HG03565 (cell line): ENCODE measurements at regions not wholly inside any gene's neighbourhood (a gene's known extent, or its start where the extent isn't known, plus 50 kb on each side); places are given as distances from the start of the nearest gene placed in this dataset.

Source experiments
- ATAC-seq: cut with Tn5 transposase; IDR thresholded peaks from one replicate; pipeline ENCODE4 v1.9.1; 2021; ENCODE audit warnings: mild to moderate bottlenecking, moderate library complexity; ENCODE audit not compliant: unreplicated experiment

- ATAC-seq: no peak
Observed at GRCh38 chr13:102993348-102993747, 72.9 kb downstream of the SLC10A2 start.

- ATAC-seq: no peak
Observed at GRCh38 chr13:102984210-102984609, 82.0 kb downstream of the SLC10A2 start.

DNA sequence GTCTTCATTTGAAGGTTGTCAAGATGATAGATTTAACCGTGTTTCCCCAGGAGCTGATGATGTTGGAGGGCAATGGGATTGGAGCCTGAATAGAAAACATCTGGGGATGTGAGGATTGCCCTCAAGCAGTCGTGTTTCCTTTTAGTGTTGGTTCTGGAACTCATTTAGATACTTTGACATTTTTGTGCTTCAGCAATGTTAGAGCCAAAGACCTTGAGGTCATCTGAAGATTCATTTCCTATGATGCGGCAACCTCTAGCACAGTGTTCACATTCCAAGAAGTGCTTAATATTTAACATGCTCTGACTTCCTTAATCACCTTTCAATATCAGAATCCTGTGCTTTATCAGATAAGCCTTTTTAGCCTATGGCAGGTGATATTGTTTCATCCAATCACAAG is 82.7 kb downstream of the SLC10A2 start:
- ATAC-seq: no peak

DNA sequence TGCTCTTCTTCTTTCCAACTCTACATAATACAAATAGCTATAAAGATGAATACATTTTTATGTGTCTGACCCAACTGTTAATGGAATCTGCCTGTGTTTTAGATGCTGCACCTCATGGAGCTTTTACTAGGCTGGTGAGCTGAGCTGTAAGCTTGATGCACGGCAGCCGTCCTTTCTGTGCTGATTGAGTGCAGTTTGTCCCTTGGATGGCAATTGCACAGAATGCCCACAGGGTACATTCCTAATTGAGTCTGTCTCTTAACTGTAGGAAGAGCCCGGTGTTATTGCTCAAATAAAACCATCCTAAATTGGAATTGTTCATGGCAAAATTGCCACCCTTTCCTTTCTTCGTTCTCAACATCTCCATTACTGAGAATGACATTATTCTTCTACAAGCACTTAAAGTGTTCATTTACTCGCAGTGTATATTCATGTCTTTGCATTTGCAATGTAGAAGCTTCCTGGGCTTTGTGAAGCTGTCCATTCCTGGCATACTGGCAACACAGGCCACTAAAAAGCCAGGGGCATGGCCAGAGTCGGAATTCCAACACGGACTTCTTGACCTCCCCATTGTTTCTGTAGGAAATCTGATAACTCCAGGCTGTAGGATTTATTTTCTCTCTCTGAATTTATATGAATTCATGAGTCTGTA is 85.8 kb downstream of the SLC10A2 start:
- no peak for ATAC-seq

- ATAC-seq: no peak
Observed at GRCh38 chr13:102978168-102978567, 88.0 kb downstream of the SLC10A2 start.

DNA sequence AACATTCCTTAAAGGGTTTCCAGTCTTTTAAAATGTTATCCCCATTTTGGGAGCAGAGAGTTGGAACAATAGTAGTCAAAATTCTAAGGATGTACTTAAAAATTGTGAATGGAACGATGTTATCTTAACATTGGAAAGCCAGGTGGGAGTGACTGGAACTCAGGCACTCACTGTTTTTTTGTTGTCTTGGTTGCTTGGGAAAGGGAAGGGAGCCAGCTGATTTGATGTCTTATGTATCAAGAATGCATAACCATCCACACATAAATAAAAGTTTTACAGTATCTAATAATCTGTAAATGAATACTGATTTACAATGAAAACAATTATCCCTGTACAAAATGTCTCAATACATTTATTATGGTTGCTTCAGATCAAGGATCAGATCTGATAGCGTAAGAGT is 88.7 kb downstream of the SLC10A2 start:
- ATAC-seq: no peak

- no peak for ATAC-seq
Observed at GRCh38 chr13:102974317-102975087, 91.7 kb downstream of the SLC10A2 start.

DNA sequence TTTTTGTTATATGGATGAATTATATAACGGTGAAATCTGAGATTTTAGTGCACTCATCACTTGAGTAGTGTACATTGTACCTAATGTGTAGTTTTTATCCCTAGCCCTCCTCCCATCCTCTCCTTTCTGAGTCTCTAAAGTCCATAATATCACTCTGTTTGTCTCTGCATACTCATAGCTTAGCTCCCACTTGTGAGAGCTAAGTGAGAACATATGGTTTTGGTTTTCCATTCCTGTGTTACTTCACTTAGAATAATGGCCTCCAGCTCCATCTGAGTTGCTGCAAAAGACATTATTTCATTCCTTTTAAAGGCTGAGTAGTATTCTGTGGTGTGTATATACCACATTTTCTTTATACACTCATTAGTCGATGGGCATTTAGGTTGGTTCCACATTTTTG is 94.0 kb downstream of the SLC10A2 start:
- no peak for ATAC-seq

GRCh38 chr13:102970542-102970941 is 95.7 kb downstream of the SLC10A2 start:
- ATAC-seq: peak; percentile 94

DNA sequence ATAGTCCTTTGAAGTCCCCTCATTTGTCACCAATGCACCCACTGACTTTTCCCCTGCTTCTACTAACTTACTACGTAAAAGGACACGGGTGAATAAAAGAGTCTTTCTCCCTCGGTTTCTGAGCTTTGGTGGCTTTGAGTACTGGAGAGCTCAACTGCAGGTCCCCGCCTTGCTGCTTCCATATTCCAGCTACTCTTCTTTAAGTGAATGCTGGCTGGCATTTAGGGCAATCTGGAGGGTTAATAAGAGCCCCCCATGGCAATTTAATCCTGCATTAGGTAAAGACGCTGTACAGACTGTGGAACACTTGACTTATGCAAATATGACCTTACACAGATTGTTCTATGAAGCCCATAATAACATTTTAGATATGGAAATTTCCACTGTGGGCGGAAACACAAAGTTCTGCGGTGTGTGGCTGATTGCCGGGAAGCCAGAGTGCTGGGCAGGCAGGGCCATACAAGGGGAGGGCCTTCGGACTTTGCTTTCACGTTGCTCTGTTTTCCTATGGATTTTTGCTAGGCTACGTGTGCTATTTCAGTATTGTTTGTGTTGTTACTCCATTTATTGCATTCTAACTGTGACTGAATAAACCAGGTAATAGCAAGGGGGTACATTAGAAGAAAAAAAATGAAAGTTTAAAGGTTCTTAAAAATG is 97.5 kb downstream of the SLC10A2 start:
- ATAC-seq: peak; percentile 28

DNA sequence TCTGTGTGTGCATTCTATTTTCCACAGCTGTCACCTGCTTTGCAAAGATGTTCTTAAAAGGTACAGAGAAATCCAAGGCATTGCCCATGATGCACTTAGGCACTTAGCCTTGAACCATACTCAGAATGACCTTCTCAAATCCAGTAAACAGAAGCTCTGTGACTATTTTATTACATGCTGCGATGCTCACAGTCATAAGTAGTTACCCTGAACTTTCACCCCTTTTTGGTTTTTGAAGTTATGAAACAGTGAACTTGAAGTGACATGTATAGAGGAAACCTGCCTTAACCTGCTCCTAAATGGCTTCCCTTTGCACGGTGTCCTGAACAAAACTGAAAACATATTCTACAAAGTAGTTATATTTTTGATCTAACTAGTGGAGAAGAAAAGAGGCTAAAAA is 100.4 kb downstream of the SLC10A2 start:
- ATAC-seq: no peak

- peak; percentile 52 for ATAC-seq
Observed at GRCh38 chr13:102962430-102962829, 103.8 kb downstream of the SLC10A2 start.

DNA sequence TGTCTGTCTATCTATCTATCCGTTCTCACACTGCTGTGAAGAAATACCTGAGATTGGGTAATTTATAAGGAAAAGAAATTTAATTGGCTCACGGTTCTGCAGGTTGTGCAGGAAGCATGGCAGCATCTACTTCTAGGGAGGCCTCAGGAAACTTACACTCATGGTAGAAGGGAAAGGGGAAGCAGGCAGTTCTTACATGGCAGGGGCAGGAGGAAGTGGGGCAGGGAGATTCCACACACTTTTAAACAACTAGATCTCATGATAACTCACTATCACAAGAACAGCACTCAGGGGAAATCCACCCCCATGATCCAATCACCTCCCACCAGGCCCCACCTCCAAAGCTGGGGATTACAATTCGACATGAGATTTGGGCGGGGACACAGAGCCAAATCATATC is 105.3 kb downstream of the SLC10A2 start:
- ATAC-seq: no peak

DNA sequence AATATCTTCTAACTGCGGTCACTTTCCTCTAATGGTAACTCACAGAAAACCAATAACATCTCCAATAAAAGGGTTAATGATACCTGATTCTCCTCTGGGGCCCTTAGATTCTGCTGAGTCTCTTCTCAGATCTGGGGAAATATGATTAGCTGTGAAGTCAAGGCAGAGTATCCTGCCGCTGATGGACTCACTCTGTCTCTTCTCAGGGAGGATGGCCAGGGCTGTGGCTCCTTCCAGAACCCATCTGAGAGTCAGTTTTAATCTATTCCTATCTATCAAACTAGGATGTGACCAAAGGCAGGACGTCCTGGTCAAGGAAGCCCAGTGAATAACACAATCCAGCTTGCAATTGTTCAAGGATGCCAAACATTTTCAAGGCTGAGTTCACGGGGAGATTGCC is 109.8 kb downstream of the SLC10A2 start:
- no peak for ATAC-seq

DNA sequence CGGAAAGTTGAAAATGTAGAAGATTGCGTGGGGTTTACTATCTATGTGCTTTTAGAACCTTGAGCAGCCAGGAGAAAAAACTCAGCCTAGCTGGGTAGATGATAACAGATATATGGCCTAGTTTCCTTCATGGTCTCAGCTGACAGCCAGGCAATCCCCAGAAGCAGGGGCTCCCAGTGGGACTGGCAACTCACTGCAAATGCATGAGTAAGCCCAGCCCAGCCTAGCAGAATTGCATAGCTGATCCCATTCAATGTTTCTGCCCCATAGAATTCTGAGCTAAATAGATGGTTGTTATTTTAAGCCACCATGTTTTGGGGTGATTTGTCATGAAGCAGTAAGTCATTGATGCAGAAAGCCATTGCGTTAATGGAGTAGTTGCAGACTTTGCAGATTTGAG is 108.5 kb downstream of the ERCC5 start:
- no peak for ATAC-seq

- ATAC-seq: no peak
Observed at GRCh38 chr13:102951808-102952207, 106.0 kb downstream of the ERCC5 start.

DNA sequence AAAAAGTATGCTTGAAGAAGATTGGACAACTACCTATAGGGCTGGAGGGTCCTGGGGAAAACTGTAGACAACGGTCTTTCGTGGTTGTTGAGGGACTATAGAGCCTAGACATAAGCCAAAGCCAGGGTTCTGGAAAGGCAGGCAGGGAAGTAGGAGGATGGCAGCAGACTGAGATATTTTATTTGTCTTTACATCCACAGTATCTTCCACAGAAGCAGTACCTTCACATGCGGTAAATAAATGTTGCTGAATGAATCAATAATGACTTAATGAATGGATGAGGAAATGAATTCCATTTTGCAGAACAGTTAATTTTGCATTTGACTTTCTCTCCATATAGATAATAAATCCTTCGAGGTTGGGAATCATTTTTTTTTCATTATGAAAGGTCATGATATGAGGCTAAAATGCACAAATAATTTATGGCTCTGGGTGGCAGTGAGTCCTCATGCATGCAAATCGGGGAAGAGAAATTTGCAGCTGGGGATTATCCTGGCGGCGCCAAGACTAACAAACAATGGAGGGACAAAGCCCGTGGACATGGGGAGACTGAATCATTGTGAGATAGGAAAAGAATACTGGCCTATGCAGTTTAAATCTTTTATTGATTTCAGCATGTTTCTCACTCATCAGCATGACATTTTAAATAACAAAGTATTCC is 102.0 kb downstream of the ERCC5 start:
- no peak for ATAC-seq

DNA sequence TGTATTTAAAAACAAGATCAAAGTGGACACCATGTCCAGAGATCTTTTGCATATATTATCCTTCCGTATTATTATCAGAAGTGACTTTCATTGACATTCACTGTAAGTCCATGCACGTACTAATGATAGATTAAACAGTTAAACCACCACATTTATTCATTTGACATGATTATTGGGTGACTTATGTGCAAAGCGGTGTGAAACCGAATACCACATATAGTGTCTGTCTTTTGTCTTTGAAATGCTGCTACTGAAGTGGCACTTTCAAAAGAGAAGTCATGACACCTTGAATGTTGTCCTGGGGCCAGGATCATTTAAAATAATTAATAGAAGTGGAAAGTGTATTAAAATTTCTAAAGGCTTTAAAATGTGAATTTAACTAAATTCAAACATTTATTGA is 100.1 kb downstream of the ERCC5 start:
- no peak for ATAC-seq

DNA sequence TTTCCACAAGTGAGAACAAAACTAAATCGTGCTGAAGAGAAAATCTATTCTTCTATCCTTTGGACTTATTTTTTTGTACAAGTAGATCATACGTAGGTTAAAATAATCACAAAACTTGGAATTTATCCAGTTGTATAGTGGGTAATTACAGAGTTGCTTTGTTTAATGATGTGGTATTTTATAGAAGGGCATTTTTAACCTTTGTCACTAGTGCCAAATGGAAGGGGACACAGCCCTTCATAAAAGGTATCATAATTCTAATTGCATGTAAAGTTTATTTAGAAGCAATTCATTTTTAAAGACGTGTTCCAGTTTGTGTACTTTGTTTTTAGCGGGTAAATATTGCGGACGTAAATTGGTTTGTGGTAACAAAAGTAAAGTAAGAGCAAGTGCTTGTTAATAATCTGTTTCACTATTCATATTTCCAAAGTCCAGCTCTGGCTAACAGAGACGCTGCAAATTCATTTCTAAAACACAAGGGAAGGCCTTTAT is 99.5 kb downstream of the ERCC5 start:
- ATAC-seq: no peak

GRCh38 chr13:102944821-102945220 is 99.0 kb downstream of the ERCC5 start:
- no peak for ATAC-seq

- no peak for ATAC-seq
Observed at GRCh38 chr13:102940770-102941169, 94.9 kb downstream of the ERCC5 start.
